GM21723 (cell line): ENCODE measurements at regions not wholly inside any gene's neighbourhood (a gene's known extent, or its start where the extent isn't known, plus 50 kb on each side); places are given as distances from the start of the nearest gene placed in this dataset.

Experiments used
- ATAC-seq: cut with Tn5 transposase; IDR thresholded peaks from one replicate; pipeline ENCODE4 v1.9.1; 2021; ENCODE audit warnings: mild to moderate bottlenecking, moderate library complexity; ENCODE audit not compliant: unreplicated experiment

DNA sequence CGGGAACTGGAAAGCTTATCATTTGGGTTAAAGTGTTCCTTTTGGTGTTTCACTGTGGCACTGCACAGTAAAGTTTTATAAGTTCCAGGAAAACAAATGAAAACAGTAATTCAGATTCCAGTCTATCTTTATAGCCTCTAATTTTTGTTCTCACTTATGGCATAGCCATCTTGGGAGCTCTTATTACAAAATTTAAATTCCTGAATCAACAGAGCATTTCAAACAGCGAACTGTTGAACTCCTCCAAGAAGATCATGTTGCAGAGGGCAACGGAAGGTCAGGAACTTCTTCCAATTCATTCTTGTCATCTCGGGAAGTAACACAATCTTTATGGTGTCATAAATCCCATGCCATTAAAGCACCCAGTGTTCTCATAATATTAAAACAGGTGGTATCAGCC, 229.1 kb downstream of the KCNC2 start:
- no peak for ATAC-seq

DNA sequence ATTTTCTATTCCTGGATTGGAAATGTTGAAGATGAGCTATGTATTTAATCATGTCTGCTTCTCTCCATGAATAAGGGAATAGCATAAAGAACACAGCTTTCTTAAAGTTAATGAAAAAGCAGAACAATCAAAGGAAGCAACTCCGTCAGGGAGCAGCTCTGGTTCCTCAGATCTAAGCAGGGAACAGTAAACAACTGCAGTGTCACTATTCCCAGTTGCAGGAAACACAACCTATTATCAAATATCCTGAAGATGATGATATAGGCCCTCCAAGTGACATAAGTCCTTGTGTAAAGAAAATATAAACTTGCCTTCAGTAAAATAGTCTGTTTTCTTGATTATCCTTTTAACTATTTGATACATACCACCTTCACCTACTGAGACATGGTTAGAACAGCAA, 228.1 kb downstream of the KCNC2 start:
- ATAC-seq: no peak

DNA sequence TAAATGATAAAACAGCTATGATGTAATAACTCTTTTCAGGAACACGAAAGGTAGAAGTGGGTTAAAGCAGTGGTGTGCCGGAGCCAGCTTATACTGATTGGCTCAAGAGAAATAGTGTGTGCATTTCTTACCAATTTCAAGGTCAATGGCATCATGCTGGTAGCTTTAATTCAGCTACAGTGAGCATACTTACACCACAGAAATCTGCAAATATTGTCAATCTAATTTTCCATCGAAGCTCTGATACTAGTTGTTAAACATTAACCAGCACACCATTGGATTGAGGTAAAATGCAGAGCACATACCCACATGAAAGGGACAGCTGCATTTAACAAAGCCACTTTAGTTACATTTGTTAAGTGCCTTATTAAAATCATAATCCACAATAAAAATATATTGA, 225.7 kb downstream of the KCNC2 start:
- ATAC-seq: no peak

DNA sequence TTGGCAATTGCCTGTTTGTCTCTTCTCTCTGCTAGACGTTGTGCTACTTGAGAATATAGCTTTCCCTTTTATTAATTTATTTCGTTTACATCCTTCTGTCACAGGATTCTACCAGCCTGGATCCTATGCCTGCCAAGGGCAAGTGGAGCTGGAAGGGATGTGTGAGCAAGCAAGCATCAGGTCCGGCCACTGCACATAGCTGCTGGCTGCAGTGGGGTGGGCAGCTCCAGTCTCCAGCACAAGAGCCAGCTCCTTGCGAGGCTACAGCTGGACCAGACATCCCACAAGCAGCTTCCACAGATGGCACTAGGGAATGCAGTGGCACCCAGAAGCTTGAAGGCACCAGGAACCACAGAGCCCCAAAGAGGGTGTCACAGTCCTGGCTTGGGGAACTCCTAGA, 225.0 kb downstream of the KCNC2 start:
- no peak for ATAC-seq

DNA sequence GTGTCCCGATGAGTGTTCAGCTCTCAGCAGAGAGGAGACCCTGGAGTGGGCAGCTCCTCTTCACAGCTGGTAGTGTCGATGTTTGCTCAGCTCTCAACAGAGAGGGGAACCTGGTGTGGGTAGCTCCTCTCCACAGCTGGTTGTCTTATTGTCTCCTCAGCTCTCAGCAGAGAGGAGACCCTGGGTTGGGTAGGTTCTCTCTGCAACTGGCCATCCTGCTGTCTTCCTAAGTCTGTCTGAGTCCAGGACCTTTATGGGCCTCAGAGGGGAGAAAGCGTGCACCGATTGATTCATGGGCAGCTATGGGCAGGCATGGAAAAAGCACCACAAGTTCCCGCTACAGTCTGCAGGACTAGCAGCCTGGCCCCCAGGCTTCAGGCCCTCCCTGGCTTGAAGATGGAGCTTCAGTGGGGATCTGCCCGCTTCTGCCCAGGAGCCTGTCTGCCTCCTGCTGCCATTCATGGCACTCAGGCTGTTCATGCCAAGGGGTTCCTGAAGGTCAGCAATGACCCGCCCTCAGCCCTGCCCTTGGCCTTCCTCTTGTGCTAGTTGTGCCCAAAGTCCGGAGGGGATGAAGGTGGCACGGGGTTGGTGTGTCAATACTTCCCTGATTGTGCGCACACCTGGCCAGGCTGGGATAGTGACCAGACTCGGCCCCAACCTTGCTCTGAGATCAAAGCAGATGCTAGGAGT, 224.2 kb downstream of the KCNC2 start:
- ATAC-seq: no peak

DNA sequence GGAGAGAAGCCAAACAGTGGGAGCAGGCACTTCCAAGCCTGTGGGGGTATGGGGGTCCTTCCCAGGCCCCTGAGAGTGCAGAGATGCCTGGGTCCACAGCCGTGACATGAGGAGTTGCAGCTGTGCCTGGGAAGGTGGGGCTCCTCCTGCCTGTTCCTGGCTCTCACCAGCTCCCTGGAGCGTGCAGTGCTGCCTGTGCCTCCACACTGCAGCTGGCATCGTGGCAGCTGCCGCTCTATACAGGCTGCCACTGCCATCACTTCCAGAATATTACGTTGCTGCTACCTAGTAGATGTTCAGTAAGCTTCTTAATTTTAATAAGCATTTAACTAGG, 223.7 kb downstream of the KCNC2 start:
- no peak for ATAC-seq

DNA sequence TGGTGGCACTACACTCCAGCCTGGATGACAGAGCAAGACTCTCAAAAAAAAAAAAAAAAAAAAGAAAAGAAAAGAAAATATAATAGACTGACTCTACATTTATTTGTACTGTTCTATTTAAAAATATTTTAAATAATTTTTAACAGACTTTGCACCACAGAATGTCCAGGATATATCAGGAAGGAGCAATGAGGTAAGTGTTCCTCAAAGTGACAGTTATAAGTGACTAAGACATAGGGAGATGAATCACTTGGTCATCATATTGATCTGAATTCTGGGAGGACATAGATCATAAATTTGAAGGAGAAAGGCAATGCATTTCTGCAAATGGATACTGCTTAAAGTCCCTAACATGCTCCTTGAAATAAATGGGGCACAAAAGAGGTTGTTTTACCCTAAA, 221.5 kb downstream of the KCNC2 start:
- no peak for ATAC-seq
